DLD1 (cell line): ENCODE measurements at regions not wholly inside any gene's neighbourhood (a gene's known extent, or its start where the extent isn't known, plus 50 kb on each side); places are given as distances from the start of the nearest gene placed in this dataset.

Source experiments
- in situ Hi-C: cut with HindIII; loops from 2 replicates; pipeline ENCODE4 v1.10.0; 2017; ENCODE audit warnings: low sequenced_read_pairs

DNA sequence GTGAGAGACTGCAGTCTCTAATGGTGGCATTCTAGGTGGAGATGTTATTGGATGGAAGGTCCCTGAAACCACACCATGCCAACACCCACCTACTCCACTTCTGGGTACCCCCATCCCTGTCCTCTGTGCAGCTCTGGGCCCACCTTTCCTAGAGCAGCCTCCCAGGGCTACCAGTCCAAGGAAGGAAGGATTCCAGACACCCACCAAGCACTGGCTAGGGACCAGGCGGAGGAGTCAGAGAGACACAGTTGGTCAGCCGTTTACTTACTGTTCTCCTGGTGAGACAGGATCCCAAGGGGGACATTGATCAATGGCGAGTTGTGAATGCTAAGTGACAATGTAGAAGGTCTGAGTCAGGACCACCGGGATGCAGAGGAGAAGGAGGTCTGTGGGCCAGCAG is 151.6 kb downstream of the TTC32 start:
- in situ Hi-C loops, result no loop called here

GRCh38 chr2:19749507-19749836 is 152.3 kb downstream of the TTC32 start:
- in situ Hi-C loops, result no loop called here

- in situ Hi-C loops, result no loop called here
Observed at GRCh38 chr2:19748711-19749506, 152.9 kb downstream of the TTC32 start.

DNA sequence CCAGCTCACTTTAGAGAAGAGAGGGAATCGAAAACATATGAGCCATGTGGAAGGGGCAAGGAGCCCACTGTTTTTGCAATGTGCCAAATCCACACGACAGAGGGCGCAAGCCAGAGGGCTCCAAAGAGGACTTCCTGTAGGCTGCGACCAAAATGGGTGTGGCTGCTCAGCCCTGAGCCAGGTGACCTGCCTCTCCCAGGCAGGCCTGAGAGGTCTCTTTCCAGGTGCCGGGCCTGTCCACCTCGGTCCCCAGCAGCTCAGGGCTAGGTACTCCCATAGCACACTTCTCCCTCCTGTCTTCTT is 153.8 kb downstream of the TTC32 start:
- in situ Hi-C loops, result no loop called here

- in situ Hi-C loops, result no loop called here
Observed at GRCh38 chr2:19747310-19748072, 154.3 kb downstream of the TTC32 start.

DNA sequence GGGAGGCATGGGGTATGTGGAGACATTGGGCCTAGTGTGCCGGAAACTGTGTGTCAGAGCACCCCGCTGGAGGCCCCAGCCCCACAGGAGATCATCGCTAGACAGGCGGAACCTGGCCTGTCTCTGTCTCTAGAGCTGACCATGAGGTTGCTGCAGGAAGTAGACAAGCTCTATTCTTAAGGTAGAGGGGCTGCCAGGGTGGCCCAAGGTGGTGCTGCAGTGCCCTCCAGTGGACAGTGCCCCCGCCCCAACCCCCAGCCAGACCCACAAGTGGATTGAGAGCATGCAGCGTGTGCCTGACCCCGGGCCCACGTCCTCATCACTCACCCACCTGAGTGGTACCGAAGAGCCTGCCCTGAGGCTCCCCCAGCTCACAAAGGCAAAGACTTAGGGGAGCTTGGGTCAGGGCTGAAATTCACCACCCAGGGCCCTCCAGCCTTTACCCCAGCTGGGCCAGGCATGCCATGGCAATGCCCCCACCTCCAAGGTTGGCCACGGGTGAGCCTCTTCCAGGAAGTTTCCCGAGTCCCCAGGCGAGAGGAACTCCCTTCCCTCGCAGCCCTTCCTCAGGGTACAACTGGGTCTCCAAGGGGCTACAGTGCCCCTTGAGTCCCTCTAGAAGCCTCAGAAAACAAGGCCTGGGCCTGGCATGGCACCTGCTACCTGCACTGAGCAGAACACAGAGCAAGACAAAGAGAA is 155.0 kb downstream of the TTC32 start:
- in situ Hi-C loops, result no loop called here

- in situ Hi-C loops, result no loop called here
Observed at GRCh38 chr2:19746137-19746600, 155.6 kb downstream of the TTC32 start.

DNA sequence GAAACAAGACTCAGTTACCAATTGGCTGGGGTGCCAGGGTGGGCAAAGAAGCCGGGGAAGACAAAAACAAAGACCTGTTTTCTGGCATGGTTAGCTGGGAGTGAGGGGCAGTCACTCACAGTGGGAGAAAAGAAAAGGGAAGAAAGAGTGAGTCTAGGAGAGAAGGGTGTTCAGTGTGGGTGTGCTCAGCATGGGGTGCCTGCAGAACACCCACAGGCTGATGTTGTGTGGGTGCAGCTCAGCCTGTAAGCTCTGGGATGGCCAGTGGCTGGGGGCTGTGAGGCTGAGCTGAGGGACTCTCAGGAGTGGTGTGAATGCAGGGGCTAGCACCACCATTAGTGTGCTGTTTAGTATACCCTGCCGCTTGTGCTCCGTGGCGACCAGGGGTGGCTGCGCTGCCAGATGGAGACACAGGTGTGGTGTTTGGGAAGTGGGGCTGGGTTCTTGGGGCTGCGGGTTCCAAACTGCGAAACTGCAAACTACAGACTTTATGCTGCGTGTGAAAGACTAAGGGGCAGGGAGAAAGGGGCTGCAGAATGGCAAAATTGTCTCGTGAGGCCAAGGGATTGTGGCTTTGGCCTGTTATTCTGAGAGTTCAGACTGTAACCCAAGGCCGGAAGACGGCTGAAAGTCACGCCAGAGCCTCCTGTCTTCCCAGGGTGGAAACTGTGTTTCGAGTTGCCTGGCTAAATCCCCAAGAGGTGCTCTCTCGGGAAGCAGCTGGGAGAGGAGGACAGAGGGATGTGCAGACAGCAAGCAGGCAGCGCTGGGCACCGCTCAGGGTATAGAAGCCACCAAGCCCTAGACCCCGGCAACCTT is 156.3 kb downstream of the TTC32 start:
- in situ Hi-C loops, result no loop called here

DNA sequence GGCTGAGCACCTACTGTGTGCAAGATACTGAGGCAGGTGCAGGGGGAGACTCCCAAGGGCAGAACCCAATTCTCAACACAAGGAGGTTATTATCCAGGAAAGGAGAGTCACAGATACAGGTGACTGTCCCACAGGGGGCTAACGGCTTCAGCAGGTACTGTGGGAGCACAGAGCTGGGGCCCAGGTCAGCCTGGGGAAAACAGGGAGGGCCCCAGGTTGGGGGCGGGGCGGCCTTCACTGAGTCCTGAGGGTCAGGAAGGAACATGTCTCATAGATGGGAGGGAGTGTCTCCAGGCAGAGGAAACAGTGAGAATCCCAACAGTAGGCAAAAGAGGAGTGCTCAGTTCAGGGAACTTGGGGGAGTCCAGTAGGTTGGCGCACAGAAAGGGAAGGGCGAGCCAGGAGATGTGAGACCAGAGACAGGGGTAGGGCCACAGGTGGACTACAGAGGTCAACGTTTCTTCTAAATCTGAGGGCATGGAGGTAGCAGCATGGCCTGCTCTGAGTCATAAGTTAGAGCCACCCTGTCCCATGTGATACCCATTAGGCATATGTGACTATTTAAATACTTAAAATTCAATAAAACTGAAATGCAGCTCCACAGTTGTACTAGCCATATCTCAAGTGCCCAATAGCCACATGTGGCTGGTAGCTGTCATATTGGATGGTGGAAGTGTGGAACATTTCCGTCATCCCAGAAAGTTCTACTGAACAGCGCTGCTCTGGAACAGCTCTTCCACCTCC is 157.2 kb downstream of the TTC32 start:
- in situ Hi-C loops, result no loop called here

DNA sequence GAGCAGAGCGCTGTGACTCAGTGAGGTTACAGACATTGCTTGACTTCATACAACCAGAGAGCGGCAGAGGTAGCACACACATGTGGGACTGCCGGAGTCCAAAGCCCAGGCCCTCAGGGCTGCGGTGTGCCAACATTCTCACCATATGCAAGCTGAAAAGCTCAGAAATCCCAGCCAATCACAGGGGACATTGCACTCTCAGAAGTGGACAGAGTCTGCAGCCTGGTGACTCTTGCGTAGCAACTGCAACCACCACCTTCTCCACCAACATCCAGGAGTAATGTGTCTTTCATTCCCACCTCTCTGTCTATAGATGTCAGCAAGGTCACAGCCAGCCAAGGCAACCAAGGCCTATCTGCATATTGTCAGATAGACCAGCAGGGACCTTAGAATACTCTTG is 158.1 kb downstream of the TTC32 start:
- in situ Hi-C loops, result no loop called here

DNA sequence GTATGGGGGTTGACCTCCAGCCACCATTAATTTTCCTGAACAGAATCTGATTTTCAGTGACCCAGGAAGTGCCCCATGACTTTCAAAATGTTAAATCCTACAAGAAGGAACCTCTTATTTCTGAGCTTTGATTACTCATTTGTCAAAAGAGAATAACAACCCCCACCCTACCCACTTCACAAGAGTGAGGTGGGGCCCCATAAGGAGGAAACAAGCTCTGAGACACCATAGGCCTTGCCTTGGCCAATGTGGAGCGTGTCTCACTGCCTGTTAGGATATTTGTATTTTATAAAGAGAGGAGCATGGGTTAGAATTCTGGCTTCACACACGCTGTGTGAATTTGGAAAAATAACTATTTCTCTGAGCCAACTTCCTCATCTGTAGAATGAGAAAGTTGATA is 158.9 kb downstream of the TTC32 start:
- in situ Hi-C loops, result no loop called here

GRCh38 chr2:19739256-19739655 is 162.5 kb downstream of the TTC32 start:
- in situ Hi-C loops, result no loop called here

DNA sequence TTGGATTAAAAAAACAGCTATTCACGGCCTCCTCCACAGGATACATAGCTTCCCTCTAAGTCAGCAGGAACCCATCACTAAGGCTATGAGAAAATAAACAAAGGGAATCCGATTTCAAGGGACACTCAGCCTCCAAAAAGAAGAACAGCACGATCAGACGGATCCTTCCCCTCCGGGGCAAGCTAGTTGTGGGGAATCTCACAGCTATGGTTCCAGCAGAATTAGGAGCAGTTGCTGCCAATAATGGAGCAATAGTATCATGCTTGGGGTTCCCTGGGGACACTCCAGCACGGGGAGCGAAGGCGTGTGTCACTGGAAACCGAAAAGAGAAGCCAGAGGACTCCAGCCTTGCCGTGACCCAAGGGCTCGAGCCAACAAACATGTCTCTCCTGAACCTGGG is 163.1 kb downstream of the TTC32 start:
- in situ Hi-C loops, result no loop called here

GRCh38 chr2:19736191-19736831 is 165.5 kb downstream of the TTC32 start:
- in situ Hi-C loops, result no loop called here

- in situ Hi-C loops, result no loop called here
Observed at GRCh38 chr2:19733951-19734425, 167.8 kb downstream of the TTC32 start.

DNA sequence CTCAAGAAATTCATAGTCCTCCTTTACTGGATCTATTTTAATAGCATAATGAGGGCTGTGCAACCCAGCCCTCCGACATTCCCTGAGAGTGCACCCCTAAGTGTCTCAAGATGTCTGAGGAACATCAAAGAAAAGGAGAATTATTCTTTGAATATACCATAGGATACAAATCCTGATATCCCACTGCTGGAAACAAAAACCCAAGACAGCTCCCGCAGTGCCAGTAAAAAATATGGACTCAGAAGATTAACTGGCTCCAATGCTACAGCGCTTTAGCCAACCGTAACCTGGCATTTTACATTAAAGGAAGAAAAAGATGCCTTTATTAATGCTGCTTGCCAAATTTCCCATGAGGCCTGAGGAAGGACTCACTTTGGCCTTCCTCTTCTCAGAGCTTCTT is 168.4 kb downstream of the TTC32 start:
- in situ Hi-C loops, result no loop called here

DNA sequence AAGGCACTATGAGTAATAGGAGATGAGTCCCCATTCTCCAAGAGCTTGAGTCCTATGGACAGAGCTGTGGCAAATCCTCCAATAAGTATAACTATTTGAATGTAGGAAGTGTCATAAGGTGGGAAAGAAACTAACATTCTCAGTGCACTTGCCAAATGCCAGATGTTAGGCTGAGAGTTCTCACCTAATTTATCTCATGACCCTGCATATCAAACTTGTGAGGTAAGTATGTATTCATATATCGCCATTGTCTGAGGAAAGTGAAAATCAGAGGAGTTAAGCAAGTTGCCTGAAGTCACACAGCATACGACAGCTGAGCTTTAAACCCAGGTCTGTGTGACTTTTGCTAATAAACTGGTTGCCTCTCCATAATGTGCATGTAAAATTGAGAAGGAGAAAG is 169.5 kb downstream of the TTC32 start:
- in situ Hi-C loops, result no loop called here

- in situ Hi-C loops, result no loop called here
Observed at GRCh38 chr2:19731515-19731914, 170.3 kb downstream of the TTC32 start.

DNA sequence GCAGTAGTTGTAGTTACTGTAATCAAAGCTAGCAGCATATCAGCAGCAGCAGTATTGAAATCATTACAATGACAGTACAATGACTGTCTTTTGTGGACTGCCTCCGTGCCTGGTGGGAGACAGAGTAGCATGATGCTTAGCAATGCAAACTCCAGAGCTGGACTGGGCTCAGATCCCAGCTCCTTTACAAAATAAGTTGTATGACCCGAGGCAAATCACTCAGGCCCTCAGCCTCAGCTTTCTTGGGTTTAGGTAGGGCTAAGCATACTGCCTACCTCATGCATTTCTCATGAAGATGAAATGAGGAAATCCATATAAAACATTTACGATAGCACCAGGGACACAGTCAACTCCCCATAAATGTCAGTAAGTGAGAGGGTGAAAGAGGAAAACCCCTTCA is 170.7 kb downstream of the TTC32 start:
- in situ Hi-C loops, result no loop called here

DNA sequence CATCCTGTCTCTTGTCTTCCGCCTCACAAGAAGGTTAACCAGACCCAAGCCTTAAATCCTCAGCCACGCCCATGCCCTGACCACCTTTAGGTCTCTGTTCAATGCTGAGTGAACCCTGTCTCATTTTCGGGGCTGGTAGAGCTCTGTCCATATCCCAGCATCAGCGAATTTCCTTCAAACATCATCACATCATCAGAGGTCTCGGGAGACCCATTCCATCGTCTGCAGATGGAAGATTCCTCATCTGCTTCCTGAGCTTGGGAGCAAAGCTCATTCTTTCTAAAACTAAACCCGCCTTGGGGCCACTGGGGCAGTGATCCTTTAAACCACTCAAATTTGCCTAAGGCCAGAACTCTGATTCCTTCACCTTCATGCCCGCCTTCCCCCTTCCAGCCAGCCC is 173.7 kb downstream of the TTC32 start:
- in situ Hi-C loops, result no loop called here
